ENCODE measurements at regions not wholly inside any gene's neighbourhood (a gene's known extent, or its start where the extent isn't known, plus 50 kb on each side); places are given as distances from the start of the nearest gene placed in this dataset.

DNA sequence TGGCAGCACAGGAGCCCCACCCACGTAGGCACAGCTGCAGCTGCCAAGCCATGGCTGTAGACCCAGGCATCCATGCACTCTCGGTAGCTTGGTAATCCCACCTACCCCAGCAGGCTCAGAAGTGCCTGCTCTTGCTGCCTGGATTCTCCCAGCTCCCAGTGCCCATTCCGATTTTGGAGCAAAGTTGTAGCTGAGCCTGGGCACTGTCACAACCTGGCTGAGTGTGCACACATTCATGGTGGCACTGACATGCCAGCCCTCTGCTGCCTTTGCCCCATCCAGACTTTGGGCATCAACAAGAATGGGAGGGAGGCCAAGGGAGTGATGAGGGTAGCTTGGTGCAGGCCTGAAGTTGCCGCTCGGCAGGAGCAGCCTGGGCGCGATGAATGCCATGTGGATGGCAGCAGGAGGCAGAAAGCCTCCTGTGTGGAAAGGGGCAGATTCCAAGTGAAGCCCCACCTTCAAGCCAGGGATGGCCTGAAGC lies 936.6 kb upstream of the PTPRD start:
- BruUV-seq (replicated peaks): no TSS peak
- Histone ChIP-seq H3F3A (ENCODE audit: low read length, unreplicated experiment) (no peaks in the 10 kb centered on the region), H3K4me2 (ENCODE audit: low read length) (no peak overlapping the region), H3K9me3 (ENCODE audit: low read length) (no peaks in the 10 kb centered on the region), H2AFZ (ENCODE audit: low read length) (no peak overlapping the region), H3K79me2 (ENCODE audit: low read length) (no peaks in the 10 kb centered on the region), H3K4me3 (ENCODE audit: low read length) (no peak overlapping the region), H3K4me1 (ENCODE audit: insufficient read depth, low read length) (no peaks in the 10 kb centered on the region), H4K20me1 (ENCODE audit: low read length) (no peaks in the 10 kb centered on the region), H3K27me3 (ENCODE audit: low read length) (no peaks in the 10 kb centered on the region), H3K36me3 (ENCODE audit: low read depth, low read length) (no peaks in the 10 kb centered on the region), H3K27ac (ENCODE audit: low read length) (no peak overlapping the region), H3K9me2 (replicated peaks; ENCODE audit: low read length) (no peaks in the 10 kb centered on the region), H3K9ac (ENCODE audit: low read length) (no peak overlapping the region)
- intact Hi-C loops (cut with micrococcal nuclease): no loop called here
- ATAC-seq: no peak
- DNase-seq: no peak
- ChIA-PET CTCF (no interaction called here), POLR2A (ENCODE audit: unreplicated experiment) (no interaction called here)
- TF ChIP-seq EZH2 (IDR thresholded peaks at IDR 0.05; ENCODE audit: low read length, unreplicated experiment) (no peak), EZH2phosphoT487 (IDR thresholded peaks at IDR 0.05; ENCODE audit: borderline replicate concordance, low read length) (no peak)
- TF ChIP-seq, protein P1, sequence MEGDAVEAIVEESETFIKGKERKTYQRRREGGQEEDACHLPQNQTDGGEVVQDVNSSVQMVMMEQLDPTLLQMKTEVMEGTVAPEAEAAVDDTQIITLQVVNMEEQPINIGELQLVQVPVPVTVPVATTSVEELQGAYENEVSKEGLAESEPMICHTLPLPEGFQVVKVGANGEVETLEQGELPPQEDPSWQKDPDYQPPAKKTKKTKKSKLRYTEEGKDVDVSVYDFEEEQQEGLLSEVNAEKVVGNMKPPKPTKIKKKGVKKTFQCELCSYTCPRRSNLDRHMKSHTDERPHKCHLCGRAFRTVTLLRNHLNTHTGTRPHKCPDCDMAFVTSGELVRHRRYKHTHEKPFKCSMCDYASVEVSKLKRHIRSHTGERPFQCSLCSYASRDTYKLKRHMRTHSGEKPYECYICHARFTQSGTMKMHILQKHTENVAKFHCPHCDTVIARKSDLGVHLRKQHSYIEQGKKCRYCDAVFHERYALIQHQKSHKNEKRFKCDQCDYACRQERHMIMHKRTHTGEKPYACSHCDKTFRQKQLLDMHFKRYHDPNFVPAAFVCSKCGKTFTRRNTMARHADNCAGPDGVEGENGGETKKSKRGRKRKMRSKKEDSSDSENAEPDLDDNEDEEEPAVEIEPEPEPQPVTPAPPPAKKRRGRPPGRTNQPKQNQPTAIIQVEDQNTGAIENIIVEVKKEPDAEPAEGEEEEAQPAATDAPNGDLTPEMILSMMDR (conservative IDR thresholded peaks at IDR 0.05; ENCODE audit: low read depth, low read length): no peak

DNA sequence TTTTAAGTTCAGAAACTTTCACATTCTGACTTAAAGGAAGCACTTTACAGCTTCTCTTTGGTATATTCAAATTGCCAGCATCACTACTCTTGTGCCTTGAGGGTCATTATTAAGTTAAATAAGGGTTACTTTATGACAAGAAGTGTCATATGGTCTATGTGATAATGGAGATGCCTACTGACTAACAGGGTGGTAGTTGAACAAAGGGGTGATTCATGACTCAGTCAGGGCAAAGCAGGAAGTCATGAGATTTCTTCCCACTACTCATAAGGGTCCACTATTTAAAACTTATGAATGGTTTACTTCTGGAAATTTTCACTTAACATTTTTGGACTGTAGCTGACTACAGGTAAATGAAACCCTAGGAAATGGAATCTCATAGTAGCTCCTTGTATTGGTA lies 938.3 kb upstream of the PTPRD start:
- no peaks in the 10 kb centered on the region for H3K27me3 ChIP-seq (ENCODE audit: low read length)
- H4K20me1 ChIP-seq (ENCODE audit: low read length): no peaks in the 10 kb centered on the region
- CTCF ChIA-PET: no interaction called here
- ATAC-seq: peak; percentile 74; the same call in 1 of the 2 replicates
- H3K79me2 ChIP-seq (ENCODE audit: low read length): no peaks in the 10 kb centered on the region
- no peak overlapping the region for H3K4me3 ChIP-seq (ENCODE audit: low read length)
- no peaks in the 10 kb centered on the region for H3K9me3 ChIP-seq (ENCODE audit: low read length)
- no peak overlapping the region for H3K27ac ChIP-seq (ENCODE audit: low read length)
- H3K4me2 ChIP-seq (ENCODE audit: low read length): no peak overlapping the region
- TF ChIP-seq, protein P1 (conservative IDR thresholded peaks at IDR 0.05; ENCODE audit: low read depth, low read length): no peak
- no peak for TF ChIP-seq EZH2 (IDR thresholded peaks at IDR 0.05; ENCODE audit: low read length, unreplicated experiment)
- TF ChIP-seq EZH2phosphoT487 (IDR thresholded peaks at IDR 0.05; ENCODE audit: borderline replicate concordance, low read length): no peak
- no peaks in the 10 kb centered on the region for H3K36me3 ChIP-seq (ENCODE audit: low read depth, low read length)
- H3F3A ChIP-seq (ENCODE audit: low read length, unreplicated experiment): no peaks in the 10 kb centered on the region
- H3K9ac ChIP-seq (ENCODE audit: low read length): no peak overlapping the region
- intact Hi-C loops (cut with micrococcal nuclease): no loop called here
- no peaks in the 10 kb centered on the region for H3K9me2 ChIP-seq (replicated peaks; ENCODE audit: low read length)
- POLR2A ChIA-PET (ENCODE audit: unreplicated experiment): no interaction called here
- no TSS peak for BruUV-seq (replicated peaks)
- peak; percentile 2 for DNase-seq
- no peak overlapping the region for H2AFZ ChIP-seq (ENCODE audit: low read length)
- H3K4me1 ChIP-seq (ENCODE audit: insufficient read depth, low read length): no peaks in the 10 kb centered on the region

DNA sequence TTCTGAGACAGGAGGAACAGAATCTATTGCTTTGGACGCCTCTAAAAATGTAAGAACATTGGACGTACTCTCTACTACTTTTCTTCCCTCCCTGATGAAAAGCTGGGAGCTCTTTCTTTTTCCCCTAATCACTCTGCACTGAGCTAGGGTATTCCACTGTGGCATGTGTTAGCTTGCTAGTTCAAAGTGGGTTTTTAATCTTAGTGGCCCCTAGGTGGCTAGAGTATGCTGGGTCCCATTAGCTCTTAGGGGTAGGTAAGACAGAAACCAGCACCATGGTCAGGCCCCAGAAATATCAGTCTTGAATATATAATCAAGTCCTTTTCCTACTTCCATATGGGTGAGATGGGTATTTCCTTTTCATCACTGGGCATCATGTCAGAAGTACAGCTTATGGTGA lies 945.2 kb upstream of the PTPRD start:
- DNase-seq (no peak), ATAC-seq (no peak)
- no peaks in the 10 kb centered on the region for H3F3A ChIP-seq (ENCODE audit: low read length, unreplicated experiment)
- ChIA-PET POLR2A (ENCODE audit: unreplicated experiment) (interaction anchor here (0.5 kb wide), 1 partner anchor 967 kb away, joined by 3 read pairs; no protein-coding TSS in a partner anchor), CTCF (no interaction called here)
- H3K27ac ChIP-seq (ENCODE audit: low read length): no peak overlapping the region
- H3K4me2 ChIP-seq (ENCODE audit: low read length): no peak overlapping the region
- H3K79me2 ChIP-seq (ENCODE audit: low read length): no peaks in the 10 kb centered on the region
- H3K9me2 ChIP-seq (replicated peaks; ENCODE audit: low read length): no peaks in the 10 kb centered on the region
- no TSS peak for BruUV-seq (replicated peaks)
- no peaks in the 10 kb centered on the region for H3K9me3 ChIP-seq (ENCODE audit: low read length)
- intact Hi-C loops (cut with micrococcal nuclease): no loop called here
- no peaks in the 10 kb centered on the region for H3K27me3 ChIP-seq (ENCODE audit: low read length)
- no peaks in the 10 kb centered on the region for H3K36me3 ChIP-seq (ENCODE audit: low read depth, low read length)
- H3K4me1 ChIP-seq (ENCODE audit: insufficient read depth, low read length): no peaks in the 10 kb centered on the region
- no peak overlapping the region for H2AFZ ChIP-seq (ENCODE audit: low read length)
- H3K4me3 ChIP-seq (ENCODE audit: low read length): no peak overlapping the region
- TF ChIP-seq EZH2phosphoT487 (IDR thresholded peaks at IDR 0.05; ENCODE audit: borderline replicate concordance, low read length): no peak
- no peak overlapping the region for H3K9ac ChIP-seq (ENCODE audit: low read length)
- no peaks in the 10 kb centered on the region for H4K20me1 ChIP-seq (ENCODE audit: low read length)
